ENCODE measurements at regions not wholly inside any gene's neighbourhood (a gene's known extent, or its start where the extent isn't known, plus 50 kb on each side); places are given as distances from the start of the nearest gene placed in this dataset.
"Not testable (repeated sequence)": the region's sequence is repeated elsewhere in the genome, so short reads cannot be mapped to it uniquely, and the experiment has no call there.

DNA sequence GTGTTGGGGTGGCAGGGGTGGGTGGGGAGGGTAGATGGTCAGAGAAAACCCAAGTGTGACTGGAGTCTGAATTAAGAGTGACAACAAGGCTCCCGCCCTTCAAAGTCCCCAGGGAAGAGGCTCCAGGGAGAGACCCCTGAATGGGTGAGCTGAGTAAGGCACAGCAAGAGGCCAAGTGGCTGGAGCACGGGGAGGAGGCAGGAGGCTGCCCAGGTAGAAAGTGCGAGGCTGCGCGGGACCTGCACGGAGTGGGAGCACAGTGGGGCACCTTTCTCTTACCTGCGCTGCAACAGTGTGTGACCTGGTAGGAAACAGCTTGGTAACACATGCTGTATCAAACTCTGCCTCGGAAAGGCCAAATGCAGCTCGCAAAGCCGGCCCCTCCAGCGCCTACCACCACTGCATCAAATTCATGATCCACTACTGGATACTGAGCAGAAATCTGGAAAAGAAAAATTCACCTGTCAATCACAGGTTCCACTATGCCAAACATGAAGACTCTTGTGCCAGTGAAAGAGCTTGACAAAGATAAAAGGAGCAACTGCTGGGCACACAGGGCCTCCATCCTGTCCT is 77.1 kb upstream of the TNK2 start:
- H3K36me3 Mint-ChIP-seq (ENCODE audit: insufficient read depth, unreplicated experiment), result peaks cover 14% of the 10 kb centered on the region
- H3K27ac Mint-ChIP-seq (ENCODE audit: unreplicated experiment); H3K4me3 ChIP-seq (ENCODE audit: low read depth, low read length); H3K27me3 ChIP-seq (replicated peaks; ENCODE audit: control insufficient read depth, insufficient read depth, low read length); H3K9me3 Mint-ChIP-seq (ENCODE audit: unreplicated experiment); H3K4me3 Mint-ChIP-seq (ENCODE audit: unreplicated experiment); H3K27me3 Mint-ChIP-seq (ENCODE audit: insufficient read depth, unreplicated experiment); H3K4me1 Mint-ChIP-seq (ENCODE audit: low read depth, unreplicated experiment); H3K4me1 ChIP-seq; CTCF ChIA-PET; POLR2A ChIA-PET; BruUV-seq (replicated peaks); DNase-seq; intact Hi-C loops (cut with micrococcal nuclease; ENCODE audit: unreplicated experiment); H3K9me3 ChIP-seq; H3K36me3 ChIP-seq (ENCODE audit: control insufficient read depth, insufficient read depth, low read length): not testable (repeated sequence)

DNA sequence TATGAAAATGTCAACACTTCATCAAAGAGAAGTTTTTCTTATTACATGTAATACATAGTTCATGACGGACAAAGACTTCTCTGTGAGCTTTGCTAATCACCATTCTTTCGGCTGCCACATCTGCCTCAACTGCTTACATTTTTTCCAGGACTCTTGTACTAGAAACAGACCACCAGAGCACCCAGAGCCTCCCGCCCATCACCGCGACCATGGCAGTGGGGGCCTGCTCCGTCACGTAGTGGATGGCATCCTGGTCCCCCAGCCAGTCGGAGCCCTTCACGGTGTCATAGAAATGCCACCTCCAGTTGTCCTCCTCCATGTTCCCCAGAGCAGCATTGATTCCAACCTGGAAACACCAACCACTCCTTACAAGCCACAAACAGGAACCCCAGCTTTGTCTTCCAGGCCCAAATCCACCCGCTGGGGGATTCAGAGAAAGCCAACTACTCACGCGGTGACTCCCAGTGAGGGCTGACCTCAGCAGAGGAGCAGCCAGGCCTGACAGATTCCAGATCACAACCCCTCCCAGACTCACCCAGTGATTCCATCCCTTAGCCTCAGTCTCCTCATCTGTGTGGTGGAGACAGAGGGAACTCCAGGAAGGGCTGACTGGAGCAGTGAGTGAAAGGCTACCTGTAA is 76.2 kb upstream of the TNK2 start:
- H3K27me3 Mint-ChIP-seq (ENCODE audit: insufficient read depth, unreplicated experiment); H3K27me3 ChIP-seq (replicated peaks; ENCODE audit: control insufficient read depth, insufficient read depth, low read length); H3K4me1 Mint-ChIP-seq (ENCODE audit: low read depth, unreplicated experiment); H3K9me3 ChIP-seq; intact Hi-C loops (cut with micrococcal nuclease; ENCODE audit: unreplicated experiment); POLR2A ChIA-PET; BruUV-seq (replicated peaks); H3K4me1 ChIP-seq; H3K9me3 Mint-ChIP-seq (ENCODE audit: unreplicated experiment); H3K36me3 ChIP-seq (ENCODE audit: control insufficient read depth, insufficient read depth, low read length); DNase-seq; H3K4me3 Mint-ChIP-seq (ENCODE audit: unreplicated experiment); H3K27ac Mint-ChIP-seq (ENCODE audit: unreplicated experiment); CTCF ChIA-PET; H3K4me3 ChIP-seq (ENCODE audit: low read depth, low read length): not testable (repeated sequence)
- peaks cover 17% of the 10 kb centered on the region for H3K36me3 Mint-ChIP-seq (ENCODE audit: insufficient read depth, unreplicated experiment)

DNA sequence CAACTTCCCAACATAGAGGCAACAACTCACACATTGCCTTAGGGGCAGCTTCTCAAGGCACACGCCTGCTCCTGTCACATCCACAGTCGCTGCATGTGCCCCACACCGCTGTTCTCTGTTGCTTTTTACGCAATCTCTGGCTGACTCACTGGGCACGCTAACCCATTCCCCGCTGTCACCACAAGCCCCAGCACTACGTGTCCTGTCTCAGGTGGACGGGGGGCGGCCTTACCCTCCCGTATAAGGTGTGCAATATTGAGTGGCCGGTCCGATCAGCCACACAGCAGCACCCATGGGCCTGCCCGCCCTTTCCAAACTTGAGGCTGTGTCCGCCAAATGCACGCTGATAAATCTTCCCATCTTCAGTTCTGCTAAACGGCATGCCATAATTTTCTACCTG is 75.5 kb upstream of the TNK2 start:
- H3K9me3 ChIP-seq; POLR2A ChIA-PET; H3K9me3 Mint-ChIP-seq (ENCODE audit: unreplicated experiment); BruUV-seq (replicated peaks); DNase-seq; H3K4me1 Mint-ChIP-seq (ENCODE audit: low read depth, unreplicated experiment); H3K27me3 Mint-ChIP-seq (ENCODE audit: insufficient read depth, unreplicated experiment); H3K4me3 ChIP-seq (ENCODE audit: low read depth, low read length); H3K27ac Mint-ChIP-seq (ENCODE audit: unreplicated experiment); H3K36me3 ChIP-seq (ENCODE audit: control insufficient read depth, insufficient read depth, low read length); CTCF ChIA-PET; H3K4me1 ChIP-seq; intact Hi-C loops (cut with micrococcal nuclease; ENCODE audit: unreplicated experiment); H3K27me3 ChIP-seq (replicated peaks; ENCODE audit: control insufficient read depth, insufficient read depth, low read length); H3K4me3 Mint-ChIP-seq (ENCODE audit: unreplicated experiment): not testable (repeated sequence)
- H3K36me3 Mint-ChIP-seq (ENCODE audit: insufficient read depth, unreplicated experiment), result peaks cover 24% of the 10 kb centered on the region

DNA sequence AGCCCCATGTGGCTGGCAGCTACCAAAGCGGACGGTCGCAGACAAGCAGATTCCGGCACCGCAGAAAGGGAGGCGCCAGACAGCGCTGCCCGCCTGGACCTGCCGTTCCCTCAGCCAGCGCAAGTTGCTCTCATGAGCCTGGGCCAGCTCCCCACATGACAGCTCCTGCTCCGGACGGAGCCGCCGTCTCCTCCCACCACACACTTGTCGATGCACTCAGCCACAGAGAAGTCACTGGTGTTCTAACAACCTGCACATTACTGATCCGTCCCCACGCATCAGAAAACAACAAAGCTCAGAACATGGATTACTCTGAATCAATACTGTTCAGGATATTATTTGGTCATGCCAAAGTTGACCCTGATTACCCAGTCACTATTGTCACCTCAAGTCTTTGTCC is 74.4 kb upstream of the TNK2 start:
- H3K4me3 ChIP-seq (ENCODE audit: low read depth, low read length); H3K36me3 ChIP-seq (ENCODE audit: control insufficient read depth, insufficient read depth, low read length); H3K4me3 Mint-ChIP-seq (ENCODE audit: unreplicated experiment); H3K9me3 ChIP-seq; POLR2A ChIA-PET; H3K27ac Mint-ChIP-seq (ENCODE audit: unreplicated experiment); CTCF ChIA-PET; H3K9me3 Mint-ChIP-seq (ENCODE audit: unreplicated experiment); BruUV-seq (replicated peaks); H3K27me3 Mint-ChIP-seq (ENCODE audit: insufficient read depth, unreplicated experiment); DNase-seq; H3K4me1 Mint-ChIP-seq (ENCODE audit: low read depth, unreplicated experiment); H3K4me1 ChIP-seq; intact Hi-C loops (cut with micrococcal nuclease; ENCODE audit: unreplicated experiment); H3K27me3 ChIP-seq (replicated peaks; ENCODE audit: control insufficient read depth, insufficient read depth, low read length): not testable (repeated sequence)
- peaks cover 25% of the 10 kb centered on the region for H3K36me3 Mint-ChIP-seq (ENCODE audit: insufficient read depth, unreplicated experiment)

DNA sequence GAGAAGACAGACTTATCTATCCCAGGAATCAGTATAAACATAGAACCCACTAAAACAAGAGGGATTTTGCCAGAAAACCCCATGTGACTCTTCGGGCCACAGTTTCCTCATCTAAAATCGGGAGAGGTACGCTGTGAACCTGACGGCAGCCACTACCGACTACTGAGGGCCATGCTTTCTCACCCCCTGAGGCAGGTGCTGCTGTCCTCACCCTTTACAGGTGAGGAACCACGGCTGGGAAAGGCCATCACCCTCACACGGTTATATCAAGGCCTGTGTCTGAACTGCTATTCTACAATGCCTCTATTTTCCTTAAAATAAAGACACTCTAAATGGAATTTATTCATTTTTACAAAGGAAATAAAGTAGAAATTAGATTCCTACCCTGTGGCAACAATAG is 73.4 kb upstream of the TNK2 start:
- H3K27me3 Mint-ChIP-seq (ENCODE audit: insufficient read depth, unreplicated experiment); intact Hi-C loops (cut with micrococcal nuclease; ENCODE audit: unreplicated experiment); H3K4me3 Mint-ChIP-seq (ENCODE audit: unreplicated experiment); H3K9me3 ChIP-seq; POLR2A ChIA-PET; H3K9me3 Mint-ChIP-seq (ENCODE audit: unreplicated experiment); H3K4me1 Mint-ChIP-seq (ENCODE audit: low read depth, unreplicated experiment); H3K36me3 ChIP-seq (ENCODE audit: control insufficient read depth, insufficient read depth, low read length); H3K4me1 ChIP-seq; H3K27ac Mint-ChIP-seq (ENCODE audit: unreplicated experiment); H3K27me3 ChIP-seq (replicated peaks; ENCODE audit: control insufficient read depth, insufficient read depth, low read length); BruUV-seq (replicated peaks); DNase-seq; CTCF ChIA-PET; H3K4me3 ChIP-seq (ENCODE audit: low read depth, low read length): not testable (repeated sequence)
- H3K36me3 Mint-ChIP-seq (ENCODE audit: insufficient read depth, unreplicated experiment), result peaks cover 25% of the 10 kb centered on the region

DNA sequence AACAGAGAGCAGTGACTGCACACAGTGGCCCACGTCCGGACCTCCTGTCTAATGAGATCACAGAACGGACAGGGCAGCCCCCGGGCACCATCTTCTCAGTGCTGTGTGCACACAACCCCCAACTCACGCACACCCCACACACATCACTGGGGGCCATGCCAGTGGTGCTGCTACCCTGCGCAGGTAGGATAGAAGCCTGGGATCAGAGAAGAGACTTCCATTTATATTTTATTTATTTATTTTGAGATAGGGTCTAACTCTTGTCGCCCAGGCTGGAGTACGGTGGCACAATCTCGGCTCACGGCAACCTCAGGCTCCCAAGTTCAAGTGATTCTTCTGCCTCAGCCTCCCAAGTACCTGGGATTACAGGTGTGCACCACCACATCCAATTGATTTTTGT is 71.5 kb upstream of the TNK2 start:
- H3K4me3 ChIP-seq (ENCODE audit: low read depth, low read length); H3K9me3 ChIP-seq; H3K4me1 Mint-ChIP-seq (ENCODE audit: low read depth, unreplicated experiment); BruUV-seq (replicated peaks); H3K4me3 Mint-ChIP-seq (ENCODE audit: unreplicated experiment); H3K36me3 ChIP-seq (ENCODE audit: control insufficient read depth, insufficient read depth, low read length); H3K27me3 ChIP-seq (replicated peaks; ENCODE audit: control insufficient read depth, insufficient read depth, low read length); H3K27ac Mint-ChIP-seq (ENCODE audit: unreplicated experiment); H3K9me3 Mint-ChIP-seq (ENCODE audit: unreplicated experiment); POLR2A ChIA-PET; intact Hi-C loops (cut with micrococcal nuclease; ENCODE audit: unreplicated experiment); H3K4me1 ChIP-seq; H3K27me3 Mint-ChIP-seq (ENCODE audit: insufficient read depth, unreplicated experiment); CTCF ChIA-PET; DNase-seq: not testable (repeated sequence)
- H3K36me3 Mint-ChIP-seq (ENCODE audit: insufficient read depth, unreplicated experiment), result peaks cover 40% of the 10 kb centered on the region

DNA sequence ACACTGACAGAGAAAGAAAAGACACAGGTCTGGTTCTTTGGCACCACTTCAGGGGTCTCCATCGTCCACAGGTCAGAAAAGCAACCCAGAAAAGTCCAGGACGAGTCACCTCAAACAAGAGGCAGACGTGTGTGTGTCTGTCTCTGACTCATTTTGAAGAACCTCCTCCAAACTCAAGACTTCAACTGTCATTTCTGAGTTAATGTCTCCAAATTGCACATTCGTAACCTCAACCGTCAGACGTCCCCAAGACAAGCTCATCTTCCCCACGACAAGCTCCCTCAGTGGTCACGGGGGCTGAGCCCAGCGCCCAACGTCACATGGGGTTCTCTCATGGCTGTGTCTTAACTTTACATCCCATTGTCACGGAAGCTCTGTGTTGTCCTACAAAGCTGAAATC is 70.2 kb upstream of the TNK2 start:
- POLR2A ChIA-PET; H3K27me3 Mint-ChIP-seq (ENCODE audit: insufficient read depth, unreplicated experiment); H3K4me3 ChIP-seq (ENCODE audit: low read depth, low read length); H3K9me3 Mint-ChIP-seq (ENCODE audit: unreplicated experiment); H3K36me3 ChIP-seq (ENCODE audit: control insufficient read depth, insufficient read depth, low read length); DNase-seq; intact Hi-C loops (cut with micrococcal nuclease; ENCODE audit: unreplicated experiment); H3K4me3 Mint-ChIP-seq (ENCODE audit: unreplicated experiment); H3K4me1 ChIP-seq; H3K27me3 ChIP-seq (replicated peaks; ENCODE audit: control insufficient read depth, insufficient read depth, low read length); H3K9me3 ChIP-seq; CTCF ChIA-PET; H3K27ac Mint-ChIP-seq (ENCODE audit: unreplicated experiment); BruUV-seq (replicated peaks); H3K4me1 Mint-ChIP-seq (ENCODE audit: low read depth, unreplicated experiment): not testable (repeated sequence)
- H3K36me3 Mint-ChIP-seq (ENCODE audit: insufficient read depth, unreplicated experiment), result peaks cover 45% of the 10 kb centered on the region

All from Caco-2 (cell line).